ENCODE measurements at regions not wholly inside any gene's neighbourhood (a gene's known extent, or its start where the extent isn't known, plus 50 kb on each side); places are given as distances from the start of the nearest gene placed in this dataset.

DNA sequence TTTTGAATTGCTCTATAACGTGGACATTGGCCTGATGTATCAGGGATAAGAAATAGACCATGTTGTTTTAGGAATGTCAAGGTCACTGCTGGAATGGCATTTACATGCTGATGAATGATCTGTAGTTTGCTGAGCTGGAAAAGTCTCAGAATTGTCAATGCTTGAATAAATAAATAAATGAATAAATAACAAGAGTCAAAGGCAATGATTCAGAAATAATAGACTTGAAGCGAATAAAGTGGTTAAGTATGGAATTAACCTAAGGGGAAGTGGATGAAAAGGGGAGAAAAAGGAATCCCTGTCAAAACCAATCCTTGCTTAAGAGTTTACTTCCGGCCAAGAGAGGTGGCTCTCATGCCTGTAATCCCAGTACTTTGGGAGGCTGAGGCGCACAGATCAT is 1620.0 kb downstream of the SUCLG1 start:
- TF ChIP-seq, protein P1, sequence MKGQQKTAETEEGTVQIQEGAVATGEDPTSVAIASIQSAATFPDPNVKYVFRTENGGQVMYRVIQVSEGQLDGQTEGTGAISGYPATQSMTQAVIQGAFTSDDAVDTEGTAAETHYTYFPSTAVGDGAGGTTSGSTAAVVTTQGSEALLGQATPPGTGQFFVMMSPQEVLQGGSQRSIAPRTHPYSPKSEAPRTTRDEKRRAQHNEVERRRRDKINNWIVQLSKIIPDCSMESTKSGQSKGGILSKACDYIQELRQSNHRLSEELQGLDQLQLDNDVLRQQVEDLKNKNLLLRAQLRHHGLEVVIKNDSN (CRISPR knock-in tag; IDR thresholded peaks at IDR 0.05), result no peak
- no peak for TF ChIP-seq ZNF316 (IDR thresholded peaks at IDR 0.05)
- no peak for TF ChIP-seq NFRKB (IDR thresholded peaks at IDR 0.05; ENCODE audit: low read depth)
- TF ChIP-seq GABPB1 (CRISPR knock-in tag; IDR thresholded peaks at IDR 0.05), result no peak
- no peak for TF ChIP-seq ETV5 (CRISPR knock-in tag; IDR thresholded peaks at IDR 0.05; ENCODE audit: low read depth)
- no peak for TF ChIP-seq GTF2F1 (IDR thresholded peaks at IDR 0.05; ENCODE audit: low read depth, low read length)
- TF ChIP-seq FOXA1 (IDR thresholded peaks at IDR 0.05; ENCODE audit: borderline replicate concordance), result no peak
- TF ChIP-seq, protein P2, sequence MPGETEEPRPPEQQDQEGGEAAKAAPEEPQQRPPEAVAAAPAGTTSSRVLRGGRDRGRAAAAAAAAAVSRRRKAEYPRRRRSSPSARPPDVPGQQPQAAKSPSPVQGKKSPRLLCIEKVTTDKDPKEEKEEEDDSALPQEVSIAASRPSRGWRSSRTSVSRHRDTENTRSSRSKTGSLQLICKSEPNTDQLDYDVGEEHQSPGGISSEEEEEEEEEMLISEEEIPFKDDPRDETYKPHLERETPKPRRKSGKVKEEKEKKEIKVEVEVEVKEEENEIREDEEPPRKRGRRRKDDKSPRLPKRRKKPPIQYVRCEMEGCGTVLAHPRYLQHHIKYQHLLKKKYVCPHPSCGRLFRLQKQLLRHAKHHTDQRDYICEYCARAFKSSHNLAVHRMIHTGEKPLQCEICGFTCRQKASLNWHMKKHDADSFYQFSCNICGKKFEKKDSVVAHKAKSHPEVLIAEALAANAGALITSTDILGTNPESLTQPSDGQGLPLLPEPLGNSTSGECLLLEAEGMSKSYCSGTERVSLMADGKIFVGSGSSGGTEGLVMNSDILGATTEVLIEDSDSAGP (CRISPR knock-in tag; IDR thresholded peaks at IDR 0.05), result no peak
- TF ChIP-seq ZNF785 (CRISPR knock-in tag; IDR thresholded peaks at IDR 0.05), result no peak
- no peak for TF ChIP-seq TAF9B (IDR thresholded peaks at IDR 0.05; ENCODE audit: partially characterized antibody)
- no peak for TF ChIP-seq POLR2AphosphoS2 (IDR thresholded peaks at IDR 0.05; ENCODE audit: low read length)
- TF ChIP-seq, protein P3, sequence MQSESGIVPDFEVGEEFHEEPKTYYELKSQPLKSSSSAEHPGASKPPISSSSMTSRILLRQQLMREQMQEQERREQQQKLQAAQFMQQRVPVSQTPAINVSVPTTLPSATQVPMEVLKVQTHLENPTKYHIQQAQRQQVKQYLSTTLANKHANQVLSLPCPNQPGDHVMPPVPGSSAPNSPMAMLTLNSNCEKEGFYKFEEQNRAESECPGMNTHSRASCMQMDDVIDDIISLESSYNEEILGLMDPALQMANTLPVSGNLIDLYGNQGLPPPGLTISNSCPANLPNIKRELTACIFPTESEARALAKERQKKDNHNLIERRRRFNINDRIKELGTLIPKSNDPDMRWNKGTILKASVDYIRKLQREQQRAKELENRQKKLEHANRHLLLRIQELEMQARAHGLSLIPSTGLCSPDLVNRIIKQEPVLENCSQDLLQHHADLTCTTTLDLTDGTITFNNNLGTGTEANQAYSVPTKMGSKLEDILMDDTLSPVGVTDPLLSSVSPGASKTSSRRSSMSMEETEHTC (IDR thresholded peaks at IDR 0.05), result no peak
- TF ChIP-seq CEBPB (tag; IDR thresholded peaks at IDR 0.05), result no peak
- ATAC-seq (no peak), DNase-seq (ENCODE audit: extremely low read depth in 1 of 4, low spot score in 3 of 4) (no peak)

More for the DNA sequence above, 1620.0 kb downstream of the SUCLG1 start:
- no peaks in the 10 kb centered on the region for H3K36me3 ChIP-seq (ENCODE audit: control insufficient read depth, insufficient read depth, low read length)
- ChIA-PET CTCF (ENCODE audit: low intra/inter-chr PET ratio) (no interaction called here), POLR2A (no interaction called here)
- no peaks in the 10 kb centered on the region for H3K27me3 ChIP-seq (ENCODE audit: control insufficient read depth in 2 of 2, insufficient read depth in 2 of 2, low read length in 2 of 2)
- WGBS (ENCODE audit: insufficient coverage, low coverage, missing lambda C conversion rate), result 5% methylated on average over 4 of the region's 4 CpGs
- no peak overlapping the region for H2AFZ ChIP-seq (ENCODE audit: low read depth, low read length)
- no peak for FAIRE-seq
- no TSS peak for BruUV-seq (replicated peaks)
- H3K9ac ChIP-seq (ENCODE audit: insufficient read depth in 1 of 2, low read depth in 2 of 2, low read length in 2 of 2), result no peak overlapping the region
- no peaks in the 10 kb centered on the region for H4K20me1 ChIP-seq (replicated peaks; ENCODE audit: control insufficient read depth, insufficient read depth, low read length)
- no peak overlapping the region for H3K27ac ChIP-seq (ENCODE audit: extremely low read depth, low read depth, low read length)
- H3K4me3 ChIP-seq, result no peak overlapping the region
- H3K9me1 ChIP-seq (ENCODE audit: control insufficient read depth, insufficient read depth, low read length), result no peaks in the 10 kb centered on the region
- H3K4me1 ChIP-seq (replicated peaks in 1 of 2; ENCODE audit: control insufficient read depth in 2 of 2, insufficient read depth in 2 of 2, low read length in 2 of 2), result no peaks in the 10 kb centered on the region
- intact Hi-C loops (cut with micrococcal nuclease) (no loop called here), in situ Hi-C loops (cut with MboI) (no loop called here)
- no peaks in the 10 kb centered on the region; the same call in 1 of the 2 replicates for H3K9me3 ChIP-seq (replicated peaks; ENCODE audit: control insufficient read depth, insufficient read depth, low read depth, low read length)
- no peaks in the 10 kb centered on the region for H3K79me2 ChIP-seq (ENCODE audit: control insufficient read depth, insufficient read depth, low read length)
- H3K4me2 ChIP-seq (ENCODE audit: insufficient read depth, low read length), result no peak overlapping the region
